CD4-positive, alpha-beta T cell treated with Interferon alpha-2 for 1 hour (primary cell): ENCODE measurements at regions not wholly inside any gene's neighbourhood (a gene's known extent, or its start where the extent isn't known, plus 50 kb on each side); places are given as distances from the start of the nearest gene placed in this dataset.
"Not testable (repeated sequence)": the region's sequence is repeated elsewhere in the genome, so short reads cannot be mapped to it uniquely, and the experiment has no call there.

Experiments used
- DNase-seq, 2 donors: peaks; one replicate each; pipeline ENCODE4 v3.0.0-alpha.2; 2020 to 2022

DNA sequence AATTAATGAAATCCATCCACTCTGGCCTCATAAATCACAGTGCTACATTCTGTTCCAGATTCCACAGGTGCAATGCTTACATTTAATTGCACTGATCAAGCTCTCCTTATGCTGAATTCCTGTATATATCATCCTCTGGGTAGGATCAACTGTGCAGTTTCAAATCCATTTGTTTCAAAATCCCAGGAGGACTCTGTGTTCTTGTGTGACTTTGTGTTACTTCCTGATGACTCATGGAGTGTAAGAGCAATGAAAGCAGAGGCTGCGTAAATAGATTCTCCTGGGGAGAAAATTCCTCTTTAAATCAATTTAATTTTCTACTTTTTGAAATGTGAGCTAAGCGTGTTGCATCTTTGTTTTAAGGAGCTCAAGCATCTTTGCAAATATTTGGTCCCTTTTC is 752.7 kb downstream of the METTL15 start:
- DNase-seq, result no peak

DNA sequence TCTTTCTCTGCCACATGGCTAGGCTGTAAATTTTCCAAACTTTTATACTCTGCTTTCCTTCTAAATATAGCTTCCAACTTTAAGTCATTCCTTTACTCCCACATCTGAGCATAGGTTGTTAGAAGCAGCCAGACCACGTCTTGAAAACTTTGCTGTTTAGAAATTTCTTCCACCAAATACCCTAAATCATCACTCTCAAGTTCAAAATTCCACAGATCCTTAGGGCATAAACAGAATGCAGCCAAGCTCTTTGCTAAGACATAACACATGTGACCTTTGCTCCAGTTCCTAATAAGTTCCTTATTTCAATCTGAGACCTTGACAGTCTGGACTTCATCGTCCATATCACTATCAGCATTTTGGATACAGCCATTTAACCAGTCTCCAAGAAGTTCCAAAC is 749.9 kb downstream of the METTL15 start:
- no peak for DNase-seq

DNA sequence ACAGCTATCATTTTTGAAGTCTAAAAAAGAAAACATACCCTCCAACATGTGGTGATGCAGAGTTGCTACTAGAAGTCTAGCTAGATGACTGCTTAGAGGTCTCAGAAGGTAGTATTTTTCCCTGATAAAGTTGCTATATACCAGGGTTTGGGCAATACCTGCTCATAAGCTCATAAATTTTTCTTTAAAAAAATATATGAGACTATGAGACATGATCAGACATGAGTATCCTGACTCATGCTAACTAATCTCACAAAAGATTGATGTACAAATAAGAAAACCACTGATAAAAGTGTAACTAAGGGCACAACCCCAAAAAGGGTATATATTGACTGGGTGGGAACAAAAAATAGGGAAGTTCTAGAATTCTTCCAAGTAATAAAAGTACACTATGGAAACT is 740.9 kb downstream of the METTL15 start:
- no peak for DNase-seq

DNA sequence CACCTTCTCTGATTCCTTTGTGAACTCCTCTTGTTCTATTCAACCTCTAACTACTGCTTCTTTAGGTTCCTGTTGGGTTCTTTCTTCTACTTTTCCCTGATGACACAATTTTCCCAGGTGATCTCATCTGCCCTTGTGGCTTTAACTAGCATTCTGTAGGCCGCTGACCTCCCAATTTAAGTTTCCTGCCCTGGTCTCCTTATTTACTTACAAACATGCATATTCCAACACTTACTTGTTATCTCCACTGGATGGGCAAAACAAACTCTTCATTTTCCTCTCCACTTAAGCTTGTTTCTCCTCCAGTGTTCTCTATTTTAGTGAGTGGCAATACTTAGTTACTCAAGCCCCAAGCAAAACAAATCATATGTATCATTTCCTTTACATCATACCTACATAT is 734.5 kb downstream of the METTL15 start:
- no peak for DNase-seq

DNA sequence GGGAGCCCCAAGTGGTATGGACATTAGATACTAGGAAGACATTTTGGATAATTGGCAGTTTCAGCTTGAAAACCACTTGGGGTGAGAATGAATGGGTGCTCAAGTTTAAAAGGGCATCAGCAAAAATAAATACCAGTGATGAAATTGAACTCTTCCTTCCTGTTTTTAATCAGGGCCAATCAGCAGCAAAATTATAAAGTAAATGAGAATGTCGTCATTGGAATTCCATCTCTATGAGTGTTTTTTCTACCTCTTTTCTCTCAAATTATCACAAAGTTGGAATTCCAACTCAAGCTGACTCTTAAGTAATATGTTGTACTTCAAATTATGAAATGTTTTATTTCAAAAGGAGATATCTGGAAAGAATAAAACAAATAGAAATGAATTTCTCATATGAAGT is 730.6 kb downstream of the METTL15 start:
- no peak for DNase-seq

DNA sequence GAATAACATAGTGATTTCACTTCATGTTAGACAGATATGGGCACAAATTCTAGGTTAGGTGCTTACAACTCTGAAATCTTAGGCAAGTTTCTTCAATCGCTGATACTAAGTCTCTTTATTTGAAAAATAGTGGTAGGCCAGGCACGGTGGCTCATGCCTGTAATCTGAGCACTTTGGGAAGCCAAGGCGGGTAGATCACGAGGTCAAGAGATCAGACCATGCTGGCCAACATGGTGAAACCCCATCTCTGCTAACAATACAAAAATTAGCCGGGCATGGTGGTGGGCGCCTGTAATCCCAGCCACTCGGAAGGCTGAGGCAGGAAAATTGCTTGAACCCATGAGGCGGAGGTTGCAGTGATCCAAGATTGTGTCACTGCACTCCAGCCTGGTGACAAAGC is 729.4 kb downstream of the METTL15 start:
- no peak for DNase-seq

DNA sequence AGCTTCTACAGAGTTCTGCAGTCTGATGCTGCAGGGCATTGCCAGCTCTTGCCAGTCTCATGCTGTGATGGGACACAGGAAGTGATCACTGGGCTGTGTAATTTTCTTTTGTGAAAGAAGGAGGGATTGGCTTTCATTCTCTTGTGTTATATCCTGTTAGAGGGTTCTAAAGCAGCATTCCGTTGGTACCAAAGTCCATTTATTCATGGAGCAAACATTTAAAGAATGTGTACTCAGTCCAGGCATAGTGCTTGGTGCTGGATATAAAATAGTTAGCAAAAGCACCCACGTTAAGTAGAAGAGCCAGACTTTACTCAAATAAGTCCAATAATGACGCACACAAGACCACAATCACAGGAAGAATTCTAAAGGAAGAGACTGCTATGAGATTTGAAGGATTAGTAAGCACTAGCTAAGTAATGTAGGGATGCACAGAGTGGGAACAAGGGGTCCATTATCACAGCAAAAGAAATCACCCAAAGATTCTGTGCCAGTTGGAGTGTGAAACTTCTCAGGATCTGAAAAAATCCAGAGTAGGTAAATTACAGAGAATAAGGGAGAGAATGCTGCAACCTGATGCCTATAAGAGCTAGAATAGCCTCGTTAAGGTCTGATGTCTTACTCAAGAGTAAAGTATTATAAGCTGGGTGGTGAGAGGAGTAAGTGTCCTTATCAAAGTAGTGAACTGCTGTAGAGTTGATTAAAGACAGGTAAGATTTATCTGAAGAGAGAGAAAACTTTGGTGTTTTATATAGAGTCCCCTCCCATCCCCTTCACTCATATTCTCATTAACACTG is 728.3 kb downstream of the METTL15 start:
- no peak for DNase-seq

DNA sequence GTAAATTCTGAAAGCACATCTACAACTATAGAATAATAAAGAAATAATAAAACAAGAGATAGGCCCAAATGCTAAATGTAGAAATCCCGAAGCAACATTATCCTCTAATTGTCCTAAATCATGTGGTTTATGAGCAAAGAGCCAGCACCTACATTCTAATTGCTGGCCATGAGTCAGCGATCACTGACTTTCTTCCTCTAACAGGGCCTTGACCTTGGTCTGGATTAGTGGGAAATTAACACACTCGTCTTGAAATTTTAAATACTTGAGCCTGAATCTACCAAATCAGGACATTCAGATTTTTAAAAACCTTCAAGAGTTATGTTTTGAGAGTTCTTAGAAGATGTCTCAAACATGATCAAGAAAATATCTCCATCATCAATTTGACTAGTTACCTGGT is 727.6 kb downstream of the METTL15 start:
- DNase-seq, result no peak

DNA sequence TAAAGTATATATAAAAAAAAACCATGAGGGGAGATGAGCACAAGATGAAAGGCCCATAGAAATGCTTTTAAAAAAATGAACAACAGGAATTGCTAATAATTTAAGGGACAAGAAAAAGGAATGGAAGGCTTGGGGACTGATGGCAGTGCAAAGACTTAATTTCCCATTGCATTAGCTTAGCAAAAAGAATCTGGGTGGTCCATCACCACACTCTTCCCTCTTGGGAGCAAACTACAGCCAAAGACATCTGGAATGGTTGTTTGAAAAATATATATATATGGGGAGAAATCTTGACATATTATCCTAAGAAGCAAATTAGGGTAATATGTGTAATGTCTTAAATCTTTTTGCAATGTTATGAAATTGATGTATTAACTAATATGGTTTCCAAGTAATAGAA is 727.1 kb downstream of the METTL15 start:
- DNase-seq, result no peak

DNA sequence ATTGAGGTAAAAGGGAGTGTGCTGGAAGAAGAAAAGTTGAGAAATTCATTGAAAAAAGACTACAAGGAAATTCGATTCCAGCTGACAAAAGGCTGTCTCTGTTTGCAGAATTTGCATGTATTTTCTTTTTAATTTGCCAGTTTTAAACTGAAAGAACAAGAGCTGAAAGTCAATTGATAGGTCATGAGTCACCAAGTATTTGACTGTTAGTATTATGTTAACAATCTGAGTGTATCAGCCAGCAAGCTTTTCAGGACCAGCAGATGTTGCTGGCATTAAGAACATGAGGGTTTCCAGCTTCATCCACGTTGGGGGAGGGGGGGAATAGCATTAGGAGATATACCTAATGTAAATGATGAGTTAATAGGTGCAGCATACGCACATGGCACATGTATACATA is 726.7 kb downstream of the METTL15 start:
- DNase-seq, result no peak

DNA sequence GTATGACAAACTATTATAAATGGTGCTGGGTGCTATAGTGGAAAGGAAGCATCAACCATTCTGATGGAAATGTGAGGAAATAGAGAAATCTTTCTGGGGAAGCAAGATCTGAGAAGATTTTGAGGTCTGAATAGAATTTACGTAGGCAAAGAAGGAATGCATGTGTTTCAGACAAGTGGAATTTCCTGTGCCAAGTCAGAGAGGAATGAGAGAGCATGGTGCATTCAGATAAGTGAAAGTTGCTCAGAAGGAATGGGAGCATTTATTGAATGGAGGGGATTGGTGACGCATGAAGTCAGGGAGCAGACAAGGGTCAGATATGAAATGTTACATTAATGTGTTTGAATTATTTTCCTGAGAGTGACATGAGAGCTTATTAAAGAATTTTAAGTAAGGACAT is 725.5 kb downstream of the METTL15 start:
- DNase-seq, result no peak

DNA sequence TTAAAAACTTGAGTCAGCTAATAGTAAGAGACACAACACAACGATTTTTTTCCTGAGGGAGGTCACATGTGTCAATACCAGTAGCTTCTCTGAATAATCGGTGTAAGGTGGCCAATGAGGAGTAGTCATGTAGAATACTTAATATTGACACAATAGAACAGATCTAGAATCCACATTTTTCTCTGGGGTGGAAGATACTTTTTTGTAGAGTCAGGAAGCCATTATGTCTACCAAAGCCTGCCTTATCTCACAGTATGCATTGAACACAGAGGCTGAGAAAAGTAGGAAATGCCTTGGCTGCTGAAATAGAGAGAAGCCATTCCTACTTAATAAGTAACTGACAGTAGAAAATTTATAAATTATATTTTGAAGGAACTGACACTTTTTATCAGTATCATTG is 725.0 kb downstream of the METTL15 start:
- DNase-seq, result no peak

DNA sequence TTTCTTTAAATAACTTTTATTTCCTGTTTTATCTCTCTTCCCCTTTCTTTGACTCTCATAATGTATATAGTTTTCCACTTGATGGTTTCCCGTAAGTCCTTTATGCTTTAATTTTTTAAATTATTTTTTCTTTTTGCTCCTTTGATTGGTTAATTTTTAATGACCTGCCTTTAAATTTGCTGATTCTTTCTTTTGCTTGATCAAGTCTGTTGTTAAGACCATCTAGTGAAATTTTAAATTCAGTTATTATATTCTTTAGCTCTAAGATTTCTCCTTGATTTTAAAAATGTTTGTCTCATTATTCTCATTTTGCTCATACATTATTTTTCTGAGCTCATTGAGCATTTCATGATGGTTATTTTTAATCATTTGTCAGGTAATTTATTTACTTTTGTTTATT is 718.6 kb downstream of the METTL15 start:
- DNase-seq, result no peak

DNA sequence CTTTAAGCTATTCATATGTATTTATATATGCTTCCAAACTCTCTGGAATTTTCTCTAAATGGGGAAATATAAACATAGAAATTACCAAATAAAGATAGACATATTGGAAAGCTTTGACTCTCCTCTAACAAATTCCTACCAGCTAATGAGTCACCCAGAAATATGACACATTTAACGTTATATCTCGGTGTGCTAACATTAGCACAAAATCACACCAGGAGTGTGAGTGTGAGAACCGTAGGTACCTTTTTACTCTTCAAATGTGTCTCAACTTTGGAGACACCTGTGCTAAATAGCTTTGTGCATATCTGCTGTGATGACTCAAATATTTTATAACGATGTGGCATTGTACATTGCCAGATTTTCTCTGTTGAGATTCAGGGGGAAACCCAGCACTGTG is 714.4 kb downstream of the METTL15 start:
- no peak for DNase-seq

DNA sequence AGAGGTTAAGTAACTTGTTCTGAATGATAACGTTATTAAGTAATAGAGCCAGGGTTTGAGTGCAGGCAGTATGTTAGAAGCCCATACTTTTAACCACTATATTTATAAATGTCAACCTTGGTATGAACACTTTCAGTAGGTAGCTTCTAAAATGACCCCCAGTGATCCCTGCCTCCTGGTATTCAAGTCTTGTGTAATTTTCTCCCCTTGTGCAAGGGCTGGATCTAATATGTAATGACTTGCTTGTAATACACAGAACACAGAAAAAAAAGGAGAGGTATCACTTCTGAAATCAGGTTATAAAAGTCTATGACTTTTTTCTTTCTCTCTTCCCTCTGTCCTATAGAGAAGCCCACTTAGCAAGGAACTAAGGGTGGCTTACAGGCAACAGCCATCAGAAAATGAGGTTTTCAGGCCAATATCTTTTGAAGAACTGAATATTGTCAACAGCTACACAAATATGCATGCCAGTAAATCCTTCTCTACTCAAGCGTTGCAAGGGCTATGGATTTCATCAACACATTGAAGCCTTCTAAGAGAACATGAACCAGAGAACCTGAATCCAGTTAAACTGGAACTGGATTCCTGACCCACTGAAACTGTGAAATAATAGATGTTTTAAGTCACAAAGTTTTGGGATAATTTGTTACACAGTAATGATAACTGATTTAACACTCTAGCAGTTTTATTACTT is 712.3 kb downstream of the METTL15 start:
- no peak for DNase-seq

DNA sequence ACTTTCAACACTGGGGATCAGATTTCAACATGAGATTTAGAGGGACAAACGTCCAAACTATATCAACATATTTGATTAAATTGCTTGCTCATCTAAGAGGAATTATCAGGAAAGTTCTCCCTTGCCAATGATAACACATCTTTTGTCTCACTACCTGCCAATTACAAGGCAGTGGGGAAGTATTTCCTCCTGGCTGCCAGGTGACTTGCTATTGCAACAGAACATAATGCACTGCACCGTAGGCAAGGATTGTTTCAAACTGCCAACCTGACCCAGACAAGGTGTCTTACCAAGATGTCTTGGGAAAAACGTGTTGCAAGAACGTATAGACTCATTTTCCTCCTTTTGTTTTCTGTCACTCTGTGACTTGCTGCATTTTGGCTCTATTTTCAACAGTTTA is 711.6 kb downstream of the METTL15 start:
- DNase-seq, result no peak

DNA sequence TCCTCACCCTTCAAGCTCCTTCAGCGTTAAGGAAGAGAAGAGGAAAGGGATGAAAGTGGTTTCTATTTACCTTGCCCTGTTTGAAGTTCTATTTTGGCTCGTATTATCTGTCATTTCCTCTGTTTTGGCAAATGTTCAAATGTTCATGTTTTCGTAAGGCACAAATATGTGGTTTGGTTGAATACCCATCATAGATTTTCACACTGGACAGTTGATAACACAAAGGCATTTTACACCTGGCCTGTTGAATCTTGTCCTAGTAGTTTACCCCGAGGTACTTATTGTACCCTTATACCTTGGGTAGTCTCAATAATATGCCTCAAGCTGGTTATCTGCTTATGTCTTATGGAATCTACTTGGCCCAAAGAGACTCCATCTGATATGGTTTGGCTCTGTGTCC is 706.9 kb downstream of the METTL15 start:
- DNase-seq, result no peak

DNA sequence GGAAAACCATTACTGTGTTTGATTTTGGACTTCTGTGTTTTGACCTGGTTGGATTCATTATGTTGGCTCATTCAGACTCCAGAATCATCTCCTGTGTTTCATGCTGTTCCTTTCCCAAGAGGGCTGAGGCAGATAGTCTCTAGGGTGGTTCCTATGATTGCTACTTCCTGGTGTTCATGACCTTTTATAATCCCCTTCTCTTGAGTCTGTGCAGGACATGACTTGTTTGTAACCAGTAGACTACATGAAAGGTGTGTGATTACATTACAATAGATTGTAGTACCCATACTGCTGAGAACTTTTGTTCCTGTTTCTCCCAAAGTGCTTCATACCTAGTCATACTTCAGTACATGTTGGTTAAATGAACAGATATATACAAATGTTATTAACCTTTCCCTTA is 700.6 kb downstream of the METTL15 start:
- no peak for DNase-seq

DNA sequence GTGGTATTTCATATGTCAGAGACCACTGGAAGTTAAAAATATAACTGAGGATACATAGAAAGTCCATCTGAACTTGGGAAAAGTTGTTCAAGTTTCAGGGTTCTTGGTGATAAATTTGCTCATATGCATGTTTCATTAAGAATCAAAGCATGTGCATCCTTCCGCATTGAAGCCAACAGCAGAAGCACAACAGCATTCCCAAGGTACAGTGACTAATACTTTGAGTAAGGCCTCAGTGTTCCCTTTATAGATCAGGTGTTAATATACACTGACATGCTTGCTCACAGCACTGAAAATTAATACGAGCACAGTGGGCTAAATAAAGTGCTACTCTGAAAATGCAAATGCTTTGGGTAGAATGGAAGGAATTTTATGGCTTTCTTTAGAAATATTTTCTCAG is 691.1 kb downstream of the METTL15 start:
- DNase-seq, result no peak

DNA sequence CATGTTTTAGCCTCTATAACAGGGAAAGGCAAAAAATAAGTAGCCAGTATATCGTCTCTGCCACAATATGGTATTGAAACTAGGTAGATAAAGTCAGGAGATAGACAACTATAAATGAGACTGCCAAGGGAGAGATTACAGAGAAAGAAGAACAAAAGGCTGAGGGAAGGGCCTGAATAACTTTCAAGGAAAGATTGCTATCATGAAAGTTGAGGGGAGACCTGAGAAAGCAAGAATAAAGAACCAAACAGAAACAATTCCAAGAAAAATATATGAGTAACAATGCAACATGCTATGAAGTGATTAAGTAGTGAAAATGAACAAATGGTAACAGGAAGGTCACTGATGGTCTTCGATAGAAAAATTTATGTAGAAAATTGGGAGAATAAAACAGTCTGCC is 690.1 kb downstream of the METTL15 start:
- no peak for DNase-seq

DNA sequence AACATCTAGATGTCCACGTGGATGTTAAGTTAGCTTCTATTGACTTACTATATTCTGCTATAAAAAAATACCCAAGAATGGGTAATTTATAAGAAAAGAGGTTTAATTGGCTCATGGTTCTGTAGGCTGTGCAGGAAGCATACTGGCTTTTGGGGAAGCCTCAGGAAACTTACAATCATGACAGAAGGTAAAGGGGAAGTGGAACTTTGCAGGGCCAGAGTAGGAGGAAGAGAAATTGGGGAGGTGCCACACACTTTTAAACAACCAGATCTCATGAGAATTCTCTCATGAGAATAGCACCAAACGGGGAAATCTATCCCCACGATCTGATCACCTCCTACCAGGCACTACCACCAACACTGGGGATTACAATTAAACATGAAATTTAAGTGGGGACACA is 689.3 kb downstream of the METTL15 start:
- no peak for DNase-seq

DNA sequence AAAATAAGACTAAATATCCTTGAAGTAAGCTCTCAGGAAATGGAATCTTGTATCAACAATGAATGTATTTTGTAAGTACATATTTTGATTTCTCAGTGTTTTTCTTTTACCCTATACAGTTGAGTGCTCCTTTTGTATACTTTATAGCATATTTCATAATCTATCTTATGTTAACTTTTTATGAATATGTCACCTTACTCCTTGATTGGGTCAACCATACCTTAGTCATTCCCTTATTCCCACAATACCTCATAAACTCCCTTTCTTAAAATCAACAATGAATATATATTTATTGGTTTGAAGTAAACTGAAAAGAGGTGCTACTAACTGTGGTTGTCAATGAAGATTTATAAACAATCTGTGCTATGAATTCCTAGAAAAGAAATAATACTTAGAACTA is 686.2 kb downstream of the METTL15 start:
- no peak for DNase-seq

DNA sequence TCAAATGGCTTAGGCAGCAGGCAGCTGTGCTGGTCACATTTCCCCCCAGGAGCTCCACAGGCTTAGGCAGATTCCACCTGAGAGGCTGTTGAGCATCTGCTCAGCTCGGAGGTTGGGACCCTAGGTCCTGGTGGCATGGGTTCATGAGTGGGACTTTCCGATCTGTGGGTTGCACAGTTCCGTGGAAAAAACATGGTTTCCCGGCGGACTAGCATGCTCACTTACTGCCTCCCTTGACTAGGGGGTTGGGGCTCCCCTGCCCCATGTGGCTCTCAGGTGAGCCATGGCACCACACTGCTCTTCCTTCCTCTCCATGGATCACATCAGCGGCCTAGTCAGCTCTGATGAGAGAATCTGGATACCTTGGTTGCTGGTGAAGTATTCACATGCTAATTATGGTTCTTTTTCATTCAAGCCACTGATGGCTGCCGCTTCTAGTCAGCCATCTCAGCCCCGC is 685.1 kb downstream of the METTL15 start:
- no peak for DNase-seq

DNA sequence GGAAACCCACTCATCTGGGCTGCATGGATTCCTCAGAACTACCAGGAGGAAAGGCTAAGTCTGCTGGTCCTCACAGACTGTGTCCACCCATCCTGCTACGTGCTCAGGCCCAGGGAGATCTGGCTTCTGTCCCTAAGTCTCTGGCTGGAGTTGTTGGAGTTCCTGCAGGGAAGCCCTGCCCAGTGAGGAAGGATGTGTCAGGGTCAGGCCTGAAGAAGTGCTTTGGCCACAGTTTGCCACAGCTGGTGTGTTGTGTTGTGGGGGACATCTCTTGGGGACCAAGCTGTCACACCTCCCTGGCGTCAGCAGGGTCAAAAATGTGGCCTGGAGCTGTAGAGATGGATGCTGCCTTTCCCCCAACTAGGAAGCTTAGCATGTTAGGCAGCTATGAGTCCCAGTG is 684.7 kb downstream of the METTL15 start:
- no peak for DNase-seq

DNA sequence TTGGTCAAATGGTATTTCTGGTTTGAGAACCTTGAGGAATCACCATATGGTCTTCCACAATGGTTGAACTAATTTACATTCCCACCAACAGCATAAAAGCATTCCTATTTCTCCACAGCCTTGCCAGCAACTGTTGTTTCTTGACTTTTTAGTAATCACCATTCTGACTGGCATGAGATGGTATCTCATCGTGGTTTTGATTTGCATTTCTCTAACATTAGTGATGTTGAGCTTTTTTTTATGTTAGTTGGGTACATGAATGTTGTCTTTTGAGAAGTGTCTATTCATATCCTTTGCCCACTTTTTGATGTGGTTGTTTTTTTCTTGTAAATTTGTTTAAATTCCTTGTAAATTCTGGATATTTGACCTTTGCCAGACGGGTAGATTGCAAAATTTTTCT is 679.7 kb downstream of the METTL15 start:
- DNase-seq, result not testable (repeated sequence)
